ENCODE measurements at regions not wholly inside any gene's neighbourhood (a gene's known extent, or its start where the extent isn't known, plus 50 kb on each side); places are given as distances from the start of the nearest gene placed in this dataset.

- TF ChIP-seq CEBPB (IDR thresholded peaks at IDR 0.05): no peak
- no peak for TF ChIP-seq POLR2A (IDR thresholded peaks at IDR 0.05; ENCODE audit: low read length)
- no peak for TF ChIP-seq CTCF (IDR thresholded peaks at IDR 0.05)
- no peak for TF ChIP-seq USF2 (IDR thresholded peaks at IDR 0.05)
- TF ChIP-seq POLR2AphosphoS2 (conservative IDR thresholded peaks at IDR 0.05; ENCODE audit: low read length): no peak
- TF ChIP-seq KDM1A (IDR thresholded peaks at IDR 0.05; ENCODE audit: low read depth): no peak
These were observed 228.6 kb upstream of the BCOR start for GRCh38 chrX:40326186-40326965.
